Prostate gland (tissue), 2 donors: ENCODE measurements at regions not wholly inside any gene's neighbourhood (a gene's known extent, or its start where the extent isn't known, plus 50 kb on each side); places are given as distances from the start of the nearest gene placed in this dataset.

Experiments used
- CTCF ChIP-seq, 4 experiments: fragments of 200-600 bp in 2 of 4; fragments of 450-650 bp in 2 of 4; sonication (generic) in 2 of 4; IDR thresholded peaks; 1 replicate in 3 of 4; 2 replicates in 1 of 4; pipeline ENCODE4 v1.5.1; 2016 to 2019; ENCODE audit warnings: antibody characterized with exemption in 4 of 4, mild to moderate bottlenecking in 2 of 4, moderate library complexity in 2 of 4
- POLR2AphosphoS5 ChIP-seq: sonication (generic); formaldehyde crosslinking; IDR thresholded peaks from one replicate; pipeline ENCODE4 v1.6.1; 2017; ENCODE audit warnings: antibody characterized with exemption

- TF ChIP-seq CTCF (IDR thresholded peaks at IDR 0.05) (no peak), POLR2AphosphoS5 (no peak)
These were observed 204.6 kb upstream of the SLIT2 start for GRCh38 chr4:20046931-20047677.
